Lower leg skin (tissue), 4 donors: ENCODE measurements at regions not wholly inside any gene's neighbourhood (a gene's known extent, or its start where the extent isn't known, plus 50 kb on each side); places are given as distances from the start of the nearest gene placed in this dataset.
"Not testable (repeated sequence)": the region's sequence is repeated elsewhere in the genome, so short reads cannot be mapped to it uniquely, and the experiment has no call there.

ENCODE experiments used
- DNase-seq, 2 donors: peaks; one replicate each; pipeline ENCODE4 v3.0.0-alpha.2; 2019; ENCODE audit warnings: low spot score in 2 of 2
- H3K4me3 ChIP-seq: fragments of 200-600 bp; sonication (generic); 2 replicates; pipeline ENCODE4 v1.5.1; 2017; ENCODE audit warnings: mild to moderate bottlenecking, low read depth; ENCODE audit not compliant: poor library complexity, severe bottlenecking
- CTCF ChIP-seq, 3 donors: fragments of 450-650 bp; IDR thresholded peaks; one replicate each; pipeline ENCODE4 v1.5.1; 2016; ENCODE audit warnings: antibody characterized with exemption in 3 of 3, mild to moderate bottlenecking in 3 of 3, moderate library complexity in 2 of 3
- POLR2A ChIP-seq, 2 donors: fragments of 450-650 bp; IDR thresholded peaks; one replicate each; pipeline ENCODE4 v1.6.1; 2016 to 2017; ENCODE audit warnings: antibody characterized with exemption in 2 of 2, mild to moderate bottlenecking in 1 of 2, moderate library complexity in 1 of 2
- WGBS, 2 donors: methylation state at CpG; one replicate each; pipeline ENCODE4 v1.1.5; 2018; 5-methylcytosine and 5-hydroxymethylcytosine counted together
- intact Hi-C: fragments of 100-400 bp; cut with DNase I; formaldehyde crosslinking; loops from one replicate; pipeline ENCODE4 v1.15.0; 2023; ENCODE audit warnings: low total_unique reads

- WGBS, 2 donors, result 83 to 89% methylated on average over 2 of the region's 2 CpGs
Observed at GRCh38 chr2:58341047-58341446, 99.9 kb upstream of the FANCL start.

GRCh38 chr2:58339548-58340243 lies 98.6 kb upstream of the FANCL start:
- TF ChIP-seq POLR2A (IDR thresholded peaks at IDR 0.05) (no peak), CTCF (IDR thresholded peaks at IDR 0.05) (no peak)
- H3K4me3 ChIP-seq, result no peak overlapping the region
- DNase-seq, result no peak
- intact Hi-C loops, result no loop called here

More at GRCh38 chr2:58341047-58341446, 99.9 kb upstream of the FANCL start:
- no peak overlapping the region for H3K4me3 ChIP-seq
- DNase-seq, result no peak
- TF ChIP-seq CTCF (IDR thresholded peaks at IDR 0.05) (no peak), POLR2A (IDR thresholded peaks at IDR 0.05) (no peak)
- intact Hi-C loops, result no loop called here

- 60 to 65% methylated on average over 4 of the region's 4 CpGs for WGBS, 2 donors
- intact Hi-C loops, result no loop called here
- DNase-seq, result no peak
- no peak overlapping the region for H3K4me3 ChIP-seq
- TF ChIP-seq POLR2A (IDR thresholded peaks at IDR 0.05) (no peak), CTCF (IDR thresholded peaks at IDR 0.05) (no peak)
Observed at GRCh38 chr2:58336416-58336815, 95.3 kb upstream of the FANCL start.

- H3K4me3 ChIP-seq, result no peak overlapping the region
- WGBS, 2 donors, result 42 to 66% methylated on average over 5 of the region's 5 CpGs
- TF ChIP-seq POLR2A (IDR thresholded peaks at IDR 0.05), result no peak
- no peak for TF ChIP-seq CTCF (IDR thresholded peaks at IDR 0.05)
- intact Hi-C loops, result no loop called here
- no peak for DNase-seq
Observed at GRCh38 chr2:58334414-58334813, 93.3 kb upstream of the FANCL start.

GRCh38 chr2:58325296-58325895 lies 84.3 kb upstream of the FANCL start:
- DNase-seq, intact Hi-C loops: not testable (repeated sequence)
- 86 to 91% methylated on average over 18 of the region's 18 CpGs for WGBS, 2 donors

GRCh38 chr2:58319481-58319880 lies 78.4 kb upstream of the FANCL start:
- TF ChIP-seq POLR2A (IDR thresholded peaks at IDR 0.05), result no peak
- TF ChIP-seq CTCF (IDR thresholded peaks at IDR 0.05), result no peak
- WGBS, 2 donors, result 71 to 76% methylated on average over 4 of the region's 4 CpGs
- no peak for DNase-seq
- H3K4me3 ChIP-seq, result no peak overlapping the region
- intact Hi-C loops, result no loop called here

More at GRCh38 chr2:58325296-58325895, 84.3 kb upstream of the FANCL start:
- not testable (repeated sequence) for H3K4me3 ChIP-seq

GRCh38 chr2:58318949-58319348 lies 77.8 kb upstream of the FANCL start:
- 78 to 82% methylated on average over 7 of the region's 7 CpGs for WGBS, 2 donors
- H3K4me3 ChIP-seq, DNase-seq, intact Hi-C loops: not testable (repeated sequence)
